Activated naive CD8-positive, alpha-beta T cell treated with anti-CD3 and anti-CD28 coated beads, Interleukin-2, amount 10 ng/mL, durations not matched to agents 7 days and 5 days (primary cell): ENCODE measurements at regions not wholly inside any gene's neighbourhood (a gene's known extent, or its start where the extent isn't known, plus 50 kb on each side); places are given as distances from the start of the nearest gene placed in this dataset.

Experiments
- ATAC-seq: fragments of 150-1000 bp; cut with Tn5 transposase; one replicate; pipeline ENCODE4 v1.10.0; 2021; ENCODE audit warnings: low read depth, moderate library complexity
- POLR2A ChIA-PET: fragments of 350-600 bp; sonication (Branson Sonifier 250); formaldehyde crosslinking; loops from one replicate; lab custom pipeline; 2021; ENCODE audit warnings: antibody characterized with exemption; lab: Charles Lee
- DNase-seq: peaks from one replicate; pipeline ENCODE4 v3.0.0; 2021
- H3K27ac Mint-ChIP-seq: one replicate; pipeline ENCODE4 v1.8.0; 2022; ENCODE audit warnings: mild to moderate bottlenecking, mixed read lengths
- H3K27me3 Mint-ChIP-seq: one replicate; pipeline ENCODE4 v1.8.0; 2022; ENCODE audit warnings: mild to moderate bottlenecking, moderate library complexity, mixed read lengths
- H3K36me3 Mint-ChIP-seq: one replicate; pipeline ENCODE4 v1.8.0; 2021; ENCODE audit warnings: mild to moderate bottlenecking, mixed read lengths
- H3K4me1 Mint-ChIP-seq: one replicate; pipeline ENCODE4 v1.8.0; 2021; ENCODE audit warnings: mixed read lengths
- H3K4me3 Mint-ChIP-seq: one replicate; pipeline ENCODE4 v1.8.0; 2022; ENCODE audit warnings: mild to moderate bottlenecking, moderate library complexity, mixed read lengths
- H3K9me3 Mint-ChIP-seq: one replicate; pipeline ENCODE4 v1.8.0; 2021; ENCODE audit warnings: mixed read lengths

- ATAC-seq (no peak), DNase-seq (no peak)
- Mint-ChIP-seq H3K4me3 (no peak overlapping the region), H3K36me3 (no peaks in the 10 kb centered on the region), H3K27me3 (no peaks in the 10 kb centered on the region), H3K4me1 (no peaks in the 10 kb centered on the region), H3K9me3 (peaks cover 6% of the 10 kb centered on the region), H3K27ac (no peak overlapping the region)
- POLR2A ChIA-PET = no interaction called here
These were observed 373.0 kb upstream of the ZFP64 start for GRCh38 chr20:52564594-52564993.

- H3K9me3 Mint-ChIP-seq = peaks cover 3% of the 10 kb centered on the region
- H3K4me1 Mint-ChIP-seq = no peaks in the 10 kb centered on the region
- POLR2A ChIA-PET = no interaction called here
- no peak for ATAC-seq
- no peaks in the 10 kb centered on the region for H3K27me3 Mint-ChIP-seq
- no peaks in the 10 kb centered on the region for H3K36me3 Mint-ChIP-seq
- H3K27ac Mint-ChIP-seq = no peak overlapping the region
- H3K4me3 Mint-ChIP-seq = no peak overlapping the region
- no peak for DNase-seq
These were observed 360.7 kb upstream of the ZFP64 start for GRCh38 chr20:52552181-52552872.

- DNase-seq = no peak
- Mint-ChIP-seq H3K4me3 (no peak overlapping the region), H3K27me3 (peaks cover 2% of the 10 kb centered on the region), H3K9me3 (peaks cover 3% of the 10 kb centered on the region), H3K4me1 (no peaks in the 10 kb centered on the region), H3K36me3 (peaks cover 2% of the 10 kb centered on the region), H3K27ac (no peak overlapping the region)
- POLR2A ChIA-PET = no interaction called here
- ATAC-seq = no peak
These were observed 350.6 kb upstream of the ZFP64 start for GRCh38 chr20:52542131-52542530.

GRCh38 chr20:52540509-52540908, 348.9 kb upstream of the ZFP64 start:
- DNase-seq (no peak), ATAC-seq (no peak)
- peaks cover 2% of the 10 kb centered on the region for H3K27me3 Mint-ChIP-seq
- no peaks in the 10 kb centered on the region for H3K4me1 Mint-ChIP-seq
- no peak overlapping the region for H3K4me3 Mint-ChIP-seq
- POLR2A ChIA-PET = no interaction called here
- H3K27ac Mint-ChIP-seq = no peak overlapping the region
- H3K36me3 Mint-ChIP-seq = no peaks in the 10 kb centered on the region
- peaks cover 3% of the 10 kb centered on the region for H3K9me3 Mint-ChIP-seq

GRCh38 chr20:52539891-52540290, 348.3 kb upstream of the ZFP64 start:
- Mint-ChIP-seq H3K4me3 (no peak overlapping the region), H3K27ac (no peak overlapping the region), H3K27me3 (peaks cover 2% of the 10 kb centered on the region), H3K4me1 (no peaks in the 10 kb centered on the region), H3K9me3 (no peaks in the 10 kb centered on the region), H3K36me3 (no peaks in the 10 kb centered on the region)
- no peak for DNase-seq
- ATAC-seq = no peak
- POLR2A ChIA-PET = no interaction called here

- no peaks in the 10 kb centered on the region for H3K36me3 Mint-ChIP-seq
- H3K4me1 Mint-ChIP-seq = no peaks in the 10 kb centered on the region
- peaks cover under 1% of the 10 kb centered on the region for H3K9me3 Mint-ChIP-seq
- POLR2A ChIA-PET = no interaction called here
- ATAC-seq = no peak
- no peak overlapping the region for H3K27ac Mint-ChIP-seq
- no peak overlapping the region for H3K4me3 Mint-ChIP-seq
- no peaks in the 10 kb centered on the region for H3K27me3 Mint-ChIP-seq
- DNase-seq = no peak
These were observed 345.3 kb upstream of the ZFP64 start for GRCh38 chr20:52536841-52537400.

- no peaks in the 10 kb centered on the region for H3K27me3 Mint-ChIP-seq
These were observed 344.5 kb upstream of the ZFP64 start for GRCh38 chr20:52536040-52536439.

GRCh38 chr20:52534616-52535015, 343.0 kb upstream of the ZFP64 start:
- peaks cover 2% of the 10 kb centered on the region for H3K27me3 Mint-ChIP-seq
- peaks cover 4% of the 10 kb centered on the region for H3K9me3 Mint-ChIP-seq
- no peak overlapping the region for H3K27ac Mint-ChIP-seq
- no peaks in the 10 kb centered on the region for H3K36me3 Mint-ChIP-seq
- ATAC-seq (no peak), DNase-seq (no peak)
- no peaks in the 10 kb centered on the region for H3K4me1 Mint-ChIP-seq
- H3K4me3 Mint-ChIP-seq = no peak overlapping the region
- POLR2A ChIA-PET = no interaction called here

More at GRCh38 chr20:52536040-52536439, 344.5 kb upstream of the ZFP64 start:
- Mint-ChIP-seq H3K4me3 (no peak overlapping the region), H3K4me1 (no peaks in the 10 kb centered on the region), H3K9me3 (peaks cover 4% of the 10 kb centered on the region), H3K36me3 (no peaks in the 10 kb centered on the region), H3K27ac (no peak overlapping the region)
- ATAC-seq (no peak), DNase-seq (no peak)
- POLR2A ChIA-PET = no interaction called here

GRCh38 chr20:52533401-52533800, 341.8 kb upstream of the ZFP64 start:
- H3K27ac Mint-ChIP-seq = no peak overlapping the region
- no peaks in the 10 kb centered on the region for H3K4me1 Mint-ChIP-seq
- H3K9me3 Mint-ChIP-seq = peaks cover 4% of the 10 kb centered on the region
- no peak overlapping the region for H3K4me3 Mint-ChIP-seq
- peaks cover 2% of the 10 kb centered on the region for H3K27me3 Mint-ChIP-seq
- POLR2A ChIA-PET = no interaction called here
- no peaks in the 10 kb centered on the region for H3K36me3 Mint-ChIP-seq
- ATAC-seq (no peak), DNase-seq (no peak)

- Mint-ChIP-seq H3K36me3 (no peaks in the 10 kb centered on the region), H3K4me1 (no peaks in the 10 kb centered on the region), H3K9me3 (peaks cover 4% of the 10 kb centered on the region), H3K4me3 (no peak overlapping the region), H3K27ac (no peak overlapping the region), H3K27me3 (peaks cover 2% of the 10 kb centered on the region)
- DNase-seq (no peak), ATAC-seq (no peak)
- POLR2A ChIA-PET = no interaction called here
These were observed 341.1 kb upstream of the ZFP64 start for GRCh38 chr20:52532674-52533073.

- ATAC-seq (no peak), DNase-seq (no peak)
- Mint-ChIP-seq H3K27ac (no peak overlapping the region), H3K9me3 (peaks cover 4% of the 10 kb centered on the region), H3K4me3 (no peak overlapping the region), H3K4me1 (no peaks in the 10 kb centered on the region), H3K27me3 (peaks cover 2% of the 10 kb centered on the region), H3K36me3 (no peaks in the 10 kb centered on the region)
- POLR2A ChIA-PET = no interaction called here
These were observed 339.0 kb upstream of the ZFP64 start for GRCh38 chr20:52530571-52530970.

GRCh38 chr20:52529826-52530225, 338.2 kb upstream of the ZFP64 start:
- Mint-ChIP-seq H3K4me3 (no peak overlapping the region), H3K27ac (no peak overlapping the region), H3K4me1 (no peaks in the 10 kb centered on the region), H3K27me3 (peaks cover 2% of the 10 kb centered on the region), H3K36me3 (no peaks in the 10 kb centered on the region), H3K9me3 (peaks cover 4% of the 10 kb centered on the region)
- DNase-seq (no peak), ATAC-seq (no peak)
- POLR2A ChIA-PET = no interaction called here

GRCh38 chr20:52524861-52525260, 333.3 kb upstream of the ZFP64 start:
- POLR2A ChIA-PET = no interaction called here

GRCh38 chr20:52518735-52519134, 327.2 kb upstream of the ZFP64 start:
- ATAC-seq = no peak
- Mint-ChIP-seq H3K27ac (no peak overlapping the region), H3K4me3 (no peak overlapping the region)

More at GRCh38 chr20:52524861-52525260, 333.3 kb upstream of the ZFP64 start:
- H3K9me3 Mint-ChIP-seq = no peaks in the 10 kb centered on the region
- DNase-seq (no peak), ATAC-seq (no peak)
- H3K4me3 Mint-ChIP-seq = no peak overlapping the region
- no peaks in the 10 kb centered on the region for H3K27me3 Mint-ChIP-seq
- no peak overlapping the region for H3K27ac Mint-ChIP-seq
- no peaks in the 10 kb centered on the region for H3K4me1 Mint-ChIP-seq
- no peaks in the 10 kb centered on the region for H3K36me3 Mint-ChIP-seq

More at GRCh38 chr20:52518735-52519134, 327.2 kb upstream of the ZFP64 start:
- no peaks in the 10 kb centered on the region for H3K27me3 Mint-ChIP-seq
- no peaks in the 10 kb centered on the region for H3K4me1 Mint-ChIP-seq
- H3K36me3 Mint-ChIP-seq = no peaks in the 10 kb centered on the region
- peaks cover 2% of the 10 kb centered on the region for H3K9me3 Mint-ChIP-seq
- no peak for DNase-seq
- POLR2A ChIA-PET = no interaction called here
